Tibial artery (tissue), 4 donors: ENCODE measurements at regions not wholly inside any gene's neighbourhood (a gene's known extent, or its start where the extent isn't known, plus 50 kb on each side); places are given as distances from the start of the nearest gene placed in this dataset.
"Not testable (repeated sequence)": the region's sequence is repeated elsewhere in the genome, so short reads cannot be mapped to it uniquely, and the experiment has no call there.

Experiments used
- DNase-seq, 2 donors: peaks; one replicate each; pipeline ENCODE4 v3.0.0-alpha.2; 2019
- H3K27ac ChIP-seq, 2 donors: fragments of 200-600 bp; sonication (generic) in 1 of 2; 1 replicate in 1 of 2; 2 replicates in 1 of 2; pipeline ENCODE4 v1.5.1; 2018 to 2019; ENCODE audit warnings: mild to moderate bottlenecking in 1 of 2
- H3K27me3 ChIP-seq, 2 donors: fragments of 200-600 bp; sonication (generic) in 1 of 2; one replicate each; pipeline versions ENCODE4 v1.5.1 to v1.6.0; 2016 to 2019
- H3K36me3 ChIP-seq, 3 donors: fragments of 200-600 bp; sonication (generic) in 2 of 3; one replicate each; pipeline ENCODE4 v1.5.1; 2016 to 2019; ENCODE audit warnings: mild to moderate bottlenecking in 2 of 3
- H3K4me1 ChIP-seq, 4 donors: fragments of 200-600 bp; sonication (generic) in 2 of 4; 1 replicate in 3 of 4; 2 replicates in 1 of 4; pipeline ENCODE4 v1.5.1; 2016 to 2019
- H3K4me3 ChIP-seq, 2 donors: fragments of 200-600 bp; sonication (generic) in 1 of 2; 1 replicate in 1 of 2; 2 replicates in 1 of 2; pipeline ENCODE4 v1.5.1; 2018 to 2019; ENCODE audit warnings: mild to moderate bottlenecking in 2 of 2
- H3K9me3 ChIP-seq, 3 donors: fragments of 200-600 bp; sonication (generic) in 1 of 3; one replicate each; pipeline ENCODE4 v1.5.1; 2016 to 2019
- intact Hi-C: fragments of 100-400 bp; cut with DNase I; formaldehyde crosslinking; loops from one replicate; pipeline ENCODE4 v1.15.0; 2023; ENCODE audit warnings: low total_unique reads
- TF ChIP-seq, protein P1 (sequence below), 2 experiments: fragments of 200-600 bp in 1 of 2; fragments of 450-650 bp in 1 of 2; IDR thresholded peaks; one replicate each; pipeline ENCODE4 v1.5.1; 2017 to 2019; ENCODE audit warnings: antibody characterized with exemption in 2 of 2, mild to moderate bottlenecking in 1 of 2, moderate library complexity in 1 of 2

DNA sequence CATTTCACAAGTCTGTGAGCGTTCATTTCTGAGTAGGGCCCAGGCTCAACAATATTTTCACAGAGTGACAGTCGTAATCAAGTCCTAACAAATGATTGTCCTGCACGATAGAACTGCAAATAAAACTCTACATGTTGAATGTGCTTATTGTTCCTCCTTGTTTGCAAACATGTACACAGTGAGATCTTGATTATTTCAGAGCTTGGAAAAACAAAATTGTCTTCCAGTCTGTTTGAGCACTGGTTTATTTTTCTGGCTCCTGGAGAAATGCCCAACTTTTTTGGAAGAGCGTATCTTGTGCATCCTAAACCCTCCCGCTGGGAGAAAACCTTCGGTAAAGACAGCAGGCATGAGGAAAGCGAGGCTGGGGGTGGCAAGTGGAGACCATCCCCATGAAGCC is 91.1 kb downstream of the TEX36 start:
- no peak overlapping the region for H3K27ac ChIP-seq
- no peaks in the 10 kb centered on the region for H3K27me3 ChIP-seq
- H3K9me3 ChIP-seq = peaks cover 0 to 11% (median 8%) of the 10 kb centered on the region in 3 donors
- no peaks in the 10 kb centered on the region for H3K36me3 ChIP-seq
- intact Hi-C loops = no loop called here
- TF ChIP-seq, protein P1, sequence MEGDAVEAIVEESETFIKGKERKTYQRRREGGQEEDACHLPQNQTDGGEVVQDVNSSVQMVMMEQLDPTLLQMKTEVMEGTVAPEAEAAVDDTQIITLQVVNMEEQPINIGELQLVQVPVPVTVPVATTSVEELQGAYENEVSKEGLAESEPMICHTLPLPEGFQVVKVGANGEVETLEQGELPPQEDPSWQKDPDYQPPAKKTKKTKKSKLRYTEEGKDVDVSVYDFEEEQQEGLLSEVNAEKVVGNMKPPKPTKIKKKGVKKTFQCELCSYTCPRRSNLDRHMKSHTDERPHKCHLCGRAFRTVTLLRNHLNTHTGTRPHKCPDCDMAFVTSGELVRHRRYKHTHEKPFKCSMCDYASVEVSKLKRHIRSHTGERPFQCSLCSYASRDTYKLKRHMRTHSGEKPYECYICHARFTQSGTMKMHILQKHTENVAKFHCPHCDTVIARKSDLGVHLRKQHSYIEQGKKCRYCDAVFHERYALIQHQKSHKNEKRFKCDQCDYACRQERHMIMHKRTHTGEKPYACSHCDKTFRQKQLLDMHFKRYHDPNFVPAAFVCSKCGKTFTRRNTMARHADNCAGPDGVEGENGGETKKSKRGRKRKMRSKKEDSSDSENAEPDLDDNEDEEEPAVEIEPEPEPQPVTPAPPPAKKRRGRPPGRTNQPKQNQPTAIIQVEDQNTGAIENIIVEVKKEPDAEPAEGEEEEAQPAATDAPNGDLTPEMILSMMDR (IDR thresholded peaks at IDR 0.05) = no peak
- H3K4me1 ChIP-seq = no peaks in the 10 kb centered on the region
- H3K4me3 ChIP-seq = no peak overlapping the region
- DNase-seq = no peak

DNA sequence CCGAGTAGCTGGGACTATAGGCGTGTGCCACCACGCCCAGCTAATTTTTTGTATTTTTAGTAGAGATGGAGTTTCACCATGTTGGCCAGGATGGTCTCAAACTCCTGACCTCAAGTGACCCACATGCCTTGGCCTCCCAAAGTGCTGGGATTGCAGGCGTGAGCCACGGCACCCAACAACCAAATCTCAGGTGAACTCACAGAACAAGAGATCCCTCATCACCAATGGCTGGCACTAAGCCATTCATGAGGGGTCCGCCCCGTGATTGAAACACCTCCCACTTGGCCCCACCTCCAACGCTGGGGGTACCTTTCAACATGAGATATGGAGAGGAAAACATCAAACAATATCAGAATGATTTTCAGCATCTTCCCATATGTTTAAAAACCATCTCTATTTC is 94.2 kb downstream of the TEX36 start:
- H3K27me3 ChIP-seq, H3K4me3 ChIP-seq, H3K36me3 ChIP-seq, H3K9me3 ChIP-seq, DNase-seq, H3K27ac ChIP-seq, H3K4me1 ChIP-seq, intact Hi-C loops: not testable (repeated sequence)

DNA sequence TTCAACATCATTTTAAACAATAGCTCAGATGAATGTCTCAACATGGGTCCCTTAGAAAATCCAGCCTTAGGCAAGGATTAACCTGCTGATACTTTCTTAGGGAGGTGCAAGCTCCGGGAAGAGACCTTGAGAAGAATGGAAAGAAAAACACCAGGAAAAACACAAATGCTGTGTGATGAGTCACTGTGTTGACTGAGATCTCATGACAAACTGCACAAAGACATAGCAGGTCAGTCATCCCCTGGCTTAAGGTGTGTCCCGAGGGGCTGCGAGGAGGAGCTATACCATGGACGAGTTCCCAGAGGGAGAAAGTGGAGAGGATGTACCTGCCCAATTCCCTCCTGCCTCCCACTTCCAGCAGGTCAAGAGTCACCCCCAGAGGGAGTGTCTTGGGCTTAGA is 98.0 kb downstream of the TEX36 start:
- intact Hi-C loops = no loop called here
- Histone ChIP-seq H3K9me3 (no peaks in the 10 kb centered on the region), H3K4me3 (no peak overlapping the region), H3K4me1 (no peaks in the 10 kb centered on the region), H3K27me3 (peaks cover 0 to 3% of the 10 kb centered on the region in 2 donors), H3K36me3 (no peaks in the 10 kb centered on the region), H3K27ac (no peak overlapping the region)
- TF ChIP-seq, protein P1 (IDR thresholded peaks at IDR 0.05) = no peak
- no peak for DNase-seq

DNA sequence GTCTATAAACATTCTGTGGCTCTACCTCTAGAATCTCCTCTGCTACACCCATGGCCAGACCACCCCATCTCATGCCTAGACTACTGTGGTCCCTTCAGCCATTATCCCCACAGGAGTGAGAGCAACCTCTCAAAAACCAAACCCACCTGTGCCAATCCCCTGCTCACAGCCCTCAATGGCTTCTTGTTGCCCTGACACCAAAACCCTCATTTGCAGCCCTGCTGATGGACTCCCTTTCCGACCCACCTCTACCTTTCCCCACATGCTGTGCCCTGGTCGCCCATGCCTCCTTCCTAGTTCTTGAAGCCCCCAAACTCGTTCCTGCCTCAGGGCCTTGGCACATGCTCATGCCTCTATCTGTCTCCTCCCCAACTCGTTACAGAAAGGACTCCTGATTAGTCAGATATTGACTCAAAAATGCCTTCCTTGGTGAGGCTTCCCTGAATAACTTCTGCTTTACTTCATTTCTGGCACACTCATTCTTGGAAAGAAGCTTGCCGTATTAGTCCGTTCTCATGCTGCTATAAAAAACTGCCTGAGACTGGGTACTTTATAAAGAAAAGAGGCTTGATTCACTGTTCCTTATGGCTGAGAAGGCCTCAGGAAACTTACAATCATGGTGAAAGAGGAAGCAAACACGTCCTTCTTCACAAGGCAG is 104.2 kb downstream of the TEX36 start:
- Histone ChIP-seq H3K27ac (no peak overlapping the region), H3K27me3 (peaks cover 0 to 21% of the 10 kb centered on the region in 2 donors), H3K9me3 (no peaks in the 10 kb centered on the region), H3K4me1 (no peaks in the 10 kb centered on the region), H3K4me3 (no peak overlapping the region), H3K36me3 (no peaks in the 10 kb centered on the region)
- TF ChIP-seq, protein P1 (IDR thresholded peaks at IDR 0.05) = no peak
- intact Hi-C loops = no loop called here
- no peak for DNase-seq

DNA sequence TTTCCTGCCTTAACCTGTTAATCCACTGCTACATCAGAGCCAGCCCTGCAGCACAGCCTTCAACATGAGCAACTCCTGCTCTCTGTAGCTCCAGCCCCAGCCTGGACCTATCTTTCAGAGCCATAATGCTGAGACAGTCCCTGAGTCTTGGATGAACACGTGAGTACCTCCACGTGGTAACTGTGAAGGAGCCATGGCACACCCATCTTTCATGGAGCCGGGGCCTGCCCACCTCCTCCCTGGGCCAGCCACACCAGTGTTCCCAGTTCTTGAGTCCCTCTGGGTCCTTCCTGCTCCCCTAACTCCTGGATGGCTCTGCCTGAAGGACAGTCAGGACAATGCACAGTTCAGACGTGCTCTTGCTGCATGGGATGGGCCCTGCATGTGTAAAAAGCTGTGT is 107.1 kb downstream of the TEX36 start:
- H3K9me3 ChIP-seq = no peaks in the 10 kb centered on the region
- no peak overlapping the region for H3K4me3 ChIP-seq
- no peak overlapping the region for H3K27ac ChIP-seq
- peaks cover 0 to 21% of the 10 kb centered on the region in 2 donors for H3K27me3 ChIP-seq
- H3K4me1 ChIP-seq = no peaks in the 10 kb centered on the region
- no peak for DNase-seq
- H3K36me3 ChIP-seq = no peaks in the 10 kb centered on the region
- intact Hi-C loops = no loop called here
- TF ChIP-seq, protein P1 (IDR thresholded peaks at IDR 0.05) = no peak

DNA sequence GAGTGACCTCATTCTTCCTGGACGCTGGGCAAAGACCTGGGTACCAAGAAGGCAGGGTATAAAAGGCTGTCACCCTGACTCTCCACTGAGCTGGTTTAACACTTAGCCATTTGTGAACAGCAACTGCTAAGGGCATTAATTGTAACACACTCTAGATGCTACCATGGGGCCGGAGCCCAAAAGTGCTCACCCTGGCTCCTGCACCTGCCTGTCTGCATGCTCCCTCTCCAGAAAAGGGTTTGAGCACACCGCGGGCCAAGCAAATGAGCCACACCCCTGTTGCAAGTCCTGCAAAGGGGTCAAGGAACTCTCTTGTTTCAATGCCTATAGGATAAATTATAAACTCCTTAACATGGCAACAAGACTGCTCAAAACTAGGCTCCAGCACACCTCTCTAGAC is 114.8 kb downstream of the TEX36 start:
- TF ChIP-seq, protein P1 (IDR thresholded peaks at IDR 0.05) = no peak
- Histone ChIP-seq H3K4me3 (no peak overlapping the region), H3K27me3 (peaks cover 0 to 17% of the 10 kb centered on the region in 2 donors), H3K36me3 (no peaks in the 10 kb centered on the region), H3K9me3 (no peaks in the 10 kb centered on the region), H3K4me1 (no peaks in the 10 kb centered on the region), H3K27ac (no peak overlapping the region)
- DNase-seq = no peak
- intact Hi-C loops = no loop called here
